ENCODE measurements at regions not wholly inside any gene's neighbourhood (a gene's known extent, or its start where the extent isn't known, plus 50 kb on each side); places are given as distances from the start of the nearest gene placed in this dataset.
A peak's percentile ranks its signal among the peaks of the same experiment; 100 is the strongest.

GRCh38 chr14:61226015-61226654 is 55.0 kb downstream of the TMEM30B start:
- no peak for TF ChIP-seq CTCF (IDR thresholded peaks at IDR 0.05; ENCODE audit: low read depth, low read length, missing control alignments)
- Histone ChIP-seq H3K27ac (no peak overlapping the region), H3K36me3 (replicated peaks) (no peaks in the 10 kb centered on the region), H3K4me3 (ENCODE audit: low read depth, low read length) (no peak overlapping the region), H3K27me3 (replicated peaks) (no peaks in the 10 kb centered on the region)
- in situ Hi-C loops (cut with HindIII; ENCODE audit: low pct_ligation_motif_present, low sequenced_read_pairs), result loop anchor here (25.0 kb wide), 1 partner anchor 589 kb away; the partner anchor contains the start of gene SIX1
- DNase-seq, result no peak

GRCh38 chr14:61225344-61225743 is 55.8 kb downstream of the TMEM30B start:
- DNase-seq, result no peak
- Histone ChIP-seq H3K27ac (no peak overlapping the region), H3K4me3 (ENCODE audit: low read depth, low read length) (no peak overlapping the region), H3K36me3 (replicated peaks) (no peaks in the 10 kb centered on the region), H3K27me3 (replicated peaks) (no peaks in the 10 kb centered on the region)
- in situ Hi-C loops (cut with HindIII; ENCODE audit: low pct_ligation_motif_present, low sequenced_read_pairs), result loop anchor here (25.0 kb wide), 1 partner anchor 588 kb away; the partner anchor contains the start of gene SIX1
- no peak for TF ChIP-seq CTCF (IDR thresholded peaks at IDR 0.05; ENCODE audit: low read depth, low read length, missing control alignments)

GRCh38 chr14:61223552-61223951 is 57.6 kb downstream of the TMEM30B start:
- no peak overlapping the region for H3K27ac ChIP-seq
- H3K27me3 ChIP-seq (replicated peaks), result no peaks in the 10 kb centered on the region
- no peak overlapping the region for H3K4me3 ChIP-seq (ENCODE audit: low read depth, low read length)
- no peak for TF ChIP-seq CTCF (IDR thresholded peaks at IDR 0.05; ENCODE audit: low read depth, low read length, missing control alignments)
- no peaks in the 10 kb centered on the region for H3K36me3 ChIP-seq (replicated peaks)
- no peak for DNase-seq
- in situ Hi-C loops (cut with HindIII; ENCODE audit: low pct_ligation_motif_present, low sequenced_read_pairs), result no loop called here

- no peak for DNase-seq
- H3K27me3 ChIP-seq (replicated peaks), result no peaks in the 10 kb centered on the region
- H3K4me3 ChIP-seq (ENCODE audit: low read depth, low read length), result no peak overlapping the region
- no peak overlapping the region for H3K27ac ChIP-seq
- in situ Hi-C loops (cut with HindIII; ENCODE audit: low pct_ligation_motif_present, low sequenced_read_pairs), result no loop called here
- H3K36me3 ChIP-seq (replicated peaks), result no peaks in the 10 kb centered on the region
- no peak for TF ChIP-seq CTCF (IDR thresholded peaks at IDR 0.05; ENCODE audit: low read depth, low read length, missing control alignments)
Observed at GRCh38 chr14:61222388-61222787, 58.8 kb downstream of the TMEM30B start.

DNA sequence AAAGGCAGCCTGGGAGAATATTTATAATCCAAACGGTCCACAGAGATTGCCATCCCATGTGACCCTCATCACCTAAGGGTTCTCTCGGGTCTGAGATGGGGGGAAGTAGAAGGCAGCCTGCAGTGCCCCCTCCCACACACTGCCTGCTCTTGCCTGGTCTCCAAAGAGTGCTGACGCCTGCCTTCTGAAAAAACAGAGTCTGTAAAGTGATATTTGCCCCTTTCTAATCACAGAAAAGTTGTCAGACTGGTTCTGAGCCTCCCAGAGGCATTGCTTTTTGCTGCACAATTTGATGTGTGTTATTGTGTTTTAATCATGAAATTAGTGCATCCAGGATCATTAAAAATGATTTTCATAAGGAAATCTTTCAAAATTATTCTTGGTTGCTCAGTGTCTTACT is 59.2 kb downstream of the TMEM30B start:
- no peaks in the 10 kb centered on the region for H3K36me3 ChIP-seq (replicated peaks)
- in situ Hi-C loops (cut with HindIII; ENCODE audit: low pct_ligation_motif_present, low sequenced_read_pairs), result no loop called here
- no peaks in the 10 kb centered on the region for H3K27me3 ChIP-seq (replicated peaks)
- H3K27ac ChIP-seq, result no peak overlapping the region
- DNase-seq, result no peak
- TF ChIP-seq CTCF (IDR thresholded peaks at IDR 0.05; ENCODE audit: low read depth, low read length, missing control alignments), result no peak
- no peak overlapping the region for H3K4me3 ChIP-seq (ENCODE audit: low read depth, low read length)

GRCh38 chr14:61219673-61220072 is 61.5 kb downstream of the TMEM30B start:
- no peak overlapping the region for H3K4me3 ChIP-seq (ENCODE audit: low read depth, low read length)
- H3K36me3 ChIP-seq (replicated peaks), result no peaks in the 10 kb centered on the region
- peak; percentile 9 for DNase-seq
- no peak for TF ChIP-seq CTCF (IDR thresholded peaks at IDR 0.05; ENCODE audit: low read depth, low read length, missing control alignments)
- in situ Hi-C loops (cut with HindIII; ENCODE audit: low pct_ligation_motif_present, low sequenced_read_pairs), result no loop called here
- no peak overlapping the region for H3K27ac ChIP-seq
- H3K27me3 ChIP-seq (replicated peaks), result no peaks in the 10 kb centered on the region
